Esophagus (tissue), 2 donors: ENCODE measurements at regions not wholly inside any gene's neighbourhood (a gene's known extent, or its start where the extent isn't known, plus 50 kb on each side); places are given as distances from the start of the nearest gene placed in this dataset.

Source experiments
- H3K27ac ChIP-seq, 2 donors: one replicate each; pipeline ENCODE4 v1.5.1; 2013; ENCODE audit warnings: low read depth in 2 of 2, mild to moderate bottlenecking in 2 of 2, inconsistent platforms in 1 of 2, low read length in 1 of 2, moderate library complexity in 1 of 2
- H3K27me3 ChIP-seq, 2 donors: one replicate each; pipeline ENCODE4 v1.6.1; 2013; ENCODE audit warnings: low read length in 2 of 2, control low read depth in 1 of 2, mild to moderate bottlenecking in 1 of 2; ENCODE audit not compliant: insufficient read depth in 2 of 2, control insufficient read depth in 1 of 2
- H3K36me3 ChIP-seq, 2 donors: one replicate each; pipeline ENCODE4 v1.6.1; 2013; ENCODE audit warnings: low read length in 1 of 2; ENCODE audit not compliant: control insufficient read depth in 2 of 2, insufficient read depth in 2 of 2
- H3K4me1 ChIP-seq, 2 donors: one replicate each; pipeline ENCODE4 v1.6.1; 2013; ENCODE audit warnings: low read length in 1 of 2; ENCODE audit not compliant: control insufficient read depth in 2 of 2, insufficient read depth in 2 of 2
- H3K4me3 ChIP-seq, 2 donors: one replicate each; pipeline ENCODE4 v1.5.1; 2013; ENCODE audit warnings: low read length in 2 of 2, mild to moderate bottlenecking in 2 of 2, low read depth in 1 of 2, moderate library complexity in 1 of 2
- H3K9me3 ChIP-seq, 2 donors: one replicate each; pipeline ENCODE4 v1.6.1; 2013; ENCODE audit warnings: mild to moderate bottlenecking in 2 of 2, low read depth in 1 of 2, low read length in 1 of 2, moderate library complexity in 1 of 2; ENCODE audit not compliant: control insufficient read depth in 2 of 2, insufficient read depth in 1 of 2
- WGBS, 2 donors: extraction: QIAGEN DNeasy Blood & Tissue Kit; methylation state at CpG; one replicate each; pipeline ENCODE4 v1.1.7; 2013; 5-methylcytosine and 5-hydroxymethylcytosine counted together
- donor health status: healthy with polysubstance abuse.
- donor health status: Bipolar disorder and iron deficiency.

- no peaks in the 10 kb centered on the region for H3K36me3 ChIP-seq
- no peak overlapping the region for H3K4me3 ChIP-seq
- H3K27me3 ChIP-seq: no peaks in the 10 kb centered on the region
- peak overlapping the region; percentile 86 to 95 for H3K27ac ChIP-seq
- peaks cover 0 to 16% of the 10 kb centered on the region in 2 donors for H3K4me1 ChIP-seq
- H3K9me3 ChIP-seq: no peaks in the 10 kb centered on the region
- 57 to 58% methylated on average over 8 of the region's 8 CpGs for WGBS, 2 donors
These were observed 69.4 kb downstream of the IRF2BPL start for GRCh38 chr14:76958980-76959710.

GRCh38 chr14:76958020-76958979 is 70.2 kb downstream of the IRF2BPL start:
- peaks cover 3 to 20% of the 10 kb centered on the region in 2 donors for H3K4me1 ChIP-seq
- H3K36me3 ChIP-seq: no peaks in the 10 kb centered on the region
- H3K27ac ChIP-seq: peak overlapping the region; percentile 86 to 95
- no peaks in the 10 kb centered on the region for H3K9me3 ChIP-seq
- no peak overlapping the region for H3K4me3 ChIP-seq
- H3K27me3 ChIP-seq: no peaks in the 10 kb centered on the region
- 67 to 68% methylated on average over 11 of the region's 11 CpGs for WGBS, 2 donors

DNA sequence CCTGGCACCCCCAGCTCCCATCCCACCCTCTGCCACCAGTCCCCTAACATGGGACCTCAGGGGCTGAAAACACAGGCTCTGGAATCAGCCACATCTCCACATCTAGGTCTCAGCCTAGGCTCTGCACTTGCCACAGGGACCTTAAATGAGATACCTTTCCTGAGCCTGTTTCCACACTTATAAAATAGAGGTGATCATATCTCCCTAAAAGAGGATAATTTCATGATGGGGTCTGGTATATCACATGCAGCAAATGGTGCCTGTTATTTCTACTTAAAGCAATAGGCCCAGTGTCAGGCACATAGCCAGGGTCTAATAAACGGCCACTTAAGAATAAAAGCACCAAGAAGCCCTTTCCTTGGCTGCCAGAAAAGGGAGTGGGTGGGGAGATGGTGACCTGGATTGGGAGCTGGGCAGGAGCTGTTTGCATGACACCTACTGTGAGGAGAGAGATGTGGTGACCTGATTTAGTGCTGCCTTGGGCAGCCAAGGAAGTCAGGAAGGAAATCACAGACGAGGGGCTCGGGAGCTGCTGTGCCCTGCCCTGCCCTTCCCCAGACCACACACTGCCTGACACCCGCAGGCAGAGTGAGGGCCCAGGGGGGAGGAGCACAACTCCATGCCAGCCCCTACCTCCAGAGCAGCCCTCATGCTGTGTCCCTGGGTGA is 71.2 kb downstream of the IRF2BPL start:
- H3K4me3 ChIP-seq: no peak overlapping the region
- no peaks in the 10 kb centered on the region for H3K27me3 ChIP-seq
- H3K27ac ChIP-seq: peak overlapping the region; percentile 95 to 97
- no peaks in the 10 kb centered on the region for H3K36me3 ChIP-seq
- peaks cover 3 to 21% of the 10 kb centered on the region in 2 donors for H3K4me1 ChIP-seq
- WGBS, 2 donors: 19 to 32% methylated on average over 4 of the region's 4 CpGs
- H3K9me3 ChIP-seq: no peaks in the 10 kb centered on the region

GRCh38 chr14:76956316-76957090 is 72.0 kb downstream of the IRF2BPL start:
- Histone ChIP-seq H3K27ac (peak overlapping the region; percentile 95 to 97), H3K36me3 (no peaks in the 10 kb centered on the region), H3K27me3 (no peaks in the 10 kb centered on the region), H3K9me3 (no peaks in the 10 kb centered on the region), H3K4me1 (peaks cover 3 to 23% of the 10 kb centered on the region in 2 donors), H3K4me3 (peak overlapping the region; percentile 28 to 39)
- 2% methylated on average over 48 of the region's 48 CpGs for WGBS, 2 donors

DNA sequence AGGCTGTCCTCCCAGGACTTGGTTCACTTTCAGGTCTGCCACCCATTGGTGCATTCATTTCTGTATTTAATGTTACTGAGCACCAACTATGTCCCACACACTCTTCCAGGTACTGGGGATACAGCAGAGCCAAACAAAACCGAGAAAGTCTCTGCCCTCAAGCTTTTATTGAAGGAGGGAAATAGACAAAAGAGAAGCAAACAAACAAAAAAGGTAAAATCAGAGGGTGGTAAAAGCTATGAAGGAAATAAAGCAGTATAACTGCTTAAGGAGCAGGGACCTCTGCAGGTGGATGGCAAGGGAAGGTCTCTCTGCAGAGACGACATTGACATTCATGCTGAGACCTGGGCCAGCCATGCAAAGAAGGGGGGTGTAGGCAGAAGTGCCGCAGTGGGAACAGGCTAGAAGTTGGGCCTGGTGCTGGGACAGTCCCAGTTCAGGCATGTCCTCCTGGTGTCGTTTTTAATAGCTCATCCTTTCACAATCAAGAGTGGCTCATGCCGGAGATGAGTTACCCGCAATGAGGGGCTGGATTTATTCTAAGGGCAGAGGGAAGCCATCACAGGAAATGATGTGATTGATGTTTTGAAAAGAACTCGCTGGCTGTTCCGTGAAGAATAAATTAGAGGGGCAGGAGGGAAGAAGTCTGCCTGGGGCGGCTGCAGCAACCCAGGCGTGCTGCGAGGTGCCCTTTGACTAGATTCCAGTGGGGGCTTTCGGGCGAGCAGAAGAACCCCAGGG is 72.8 kb downstream of the IRF2BPL start:
- WGBS, 2 donors: 5 to 10% methylated on average over 13 of the region's 13 CpGs
- Histone ChIP-seq H3K36me3 (no peaks in the 10 kb centered on the region), H3K4me1 (peaks cover 3 to 29% of the 10 kb centered on the region in 2 donors), H3K4me3 (peak overlapping the region in 1 of 2 donors; percentile 28), H3K27ac (peak overlapping the region; percentile 95 to 97), H3K9me3 (no peaks in the 10 kb centered on the region), H3K27me3 (no peaks in the 10 kb centered on the region)

DNA sequence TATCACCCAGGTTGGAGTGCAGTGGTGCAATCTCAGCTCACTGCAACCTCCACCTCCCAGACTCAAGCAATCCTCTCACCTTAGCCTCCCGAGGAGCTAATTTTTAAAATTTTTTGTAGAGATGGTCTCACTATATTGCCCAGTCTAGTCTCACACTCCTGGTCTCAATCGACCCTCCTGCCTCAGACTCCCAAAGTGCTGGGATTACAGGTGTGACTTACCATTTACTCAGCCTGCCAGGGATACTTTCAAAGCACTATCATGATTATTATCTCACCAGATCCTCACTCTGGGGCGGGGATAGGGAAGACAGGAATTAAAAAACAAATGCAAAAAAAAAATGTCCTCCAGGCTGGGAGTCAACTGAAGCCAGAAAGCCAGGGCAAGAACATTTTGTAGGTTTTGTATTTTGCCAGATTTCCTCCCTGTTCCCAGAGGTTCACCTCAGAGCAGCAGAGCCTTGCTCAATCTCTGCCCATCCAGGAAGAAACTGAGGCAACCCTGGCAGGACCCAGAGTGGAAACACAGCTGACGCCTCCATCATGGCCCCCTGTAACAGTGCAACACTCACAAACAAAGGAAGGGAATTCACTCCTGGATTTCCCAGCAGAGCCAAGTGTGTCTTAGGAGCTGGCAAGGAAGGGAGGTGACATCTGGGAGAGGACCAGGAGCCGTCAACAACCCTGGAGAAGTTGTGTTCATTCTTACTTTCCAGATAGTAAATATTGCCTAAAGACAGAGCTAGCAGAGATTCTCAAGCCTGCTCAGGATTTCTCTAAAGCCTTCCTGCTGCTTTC is 73.9 kb downstream of the IRF2BPL start:
- H3K9me3 ChIP-seq: no peaks in the 10 kb centered on the region
- H3K27me3 ChIP-seq: no peaks in the 10 kb centered on the region
- H3K4me3 ChIP-seq: no peak overlapping the region
- peaks cover 6 to 36% of the 10 kb centered on the region in 2 donors for H3K4me1 ChIP-seq
- WGBS, 2 donors: 57 to 59% methylated on average over 5 of the region's 5 CpGs
- H3K27ac ChIP-seq: peak overlapping the region; percentile 95
- no peaks in the 10 kb centered on the region for H3K36me3 ChIP-seq

DNA sequence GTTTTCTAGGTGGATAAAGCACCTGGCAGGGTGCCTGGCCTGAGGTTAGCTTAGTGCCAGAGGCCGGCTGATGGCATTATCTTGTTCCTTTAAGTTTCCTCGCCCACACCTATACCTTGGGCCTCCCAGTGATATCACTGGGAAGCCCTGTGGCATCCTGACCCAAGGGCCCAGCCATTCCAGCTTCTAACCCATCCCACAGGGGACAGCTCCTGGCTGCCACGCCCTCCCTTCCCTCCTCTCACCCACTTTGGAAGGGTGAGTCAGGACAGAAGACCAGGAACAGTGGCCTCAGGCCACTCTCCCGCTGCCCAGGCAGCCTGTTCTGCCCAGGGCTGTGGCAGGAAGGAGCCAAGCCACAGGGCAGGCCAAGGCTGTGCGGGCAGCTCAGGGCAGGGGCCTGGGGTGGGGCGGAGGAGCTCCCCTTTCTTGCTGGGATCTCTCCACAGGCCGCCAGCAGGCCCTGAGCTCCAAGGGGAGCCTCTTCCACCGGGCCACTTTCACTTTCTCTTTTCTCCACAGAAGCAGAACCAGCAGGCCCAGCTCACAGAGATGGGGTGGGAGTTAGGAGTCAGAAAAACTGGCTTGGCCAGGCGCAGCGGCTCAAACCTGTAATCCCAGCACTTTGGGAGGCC is 75.1 kb downstream of the IRF2BPL start:
- H3K36me3 ChIP-seq: no peaks in the 10 kb centered on the region
- peak overlapping the region; percentile 95 to 98 for H3K27ac ChIP-seq
- H3K9me3 ChIP-seq: no peaks in the 10 kb centered on the region
- H3K4me3 ChIP-seq: no peak overlapping the region
- peaks cover 7 to 36% of the 10 kb centered on the region in 2 donors for H3K4me1 ChIP-seq
- H3K27me3 ChIP-seq: no peaks in the 10 kb centered on the region
- WGBS, 2 donors: 16 to 20% methylated on average over 10 of the region's 10 CpGs

DNA sequence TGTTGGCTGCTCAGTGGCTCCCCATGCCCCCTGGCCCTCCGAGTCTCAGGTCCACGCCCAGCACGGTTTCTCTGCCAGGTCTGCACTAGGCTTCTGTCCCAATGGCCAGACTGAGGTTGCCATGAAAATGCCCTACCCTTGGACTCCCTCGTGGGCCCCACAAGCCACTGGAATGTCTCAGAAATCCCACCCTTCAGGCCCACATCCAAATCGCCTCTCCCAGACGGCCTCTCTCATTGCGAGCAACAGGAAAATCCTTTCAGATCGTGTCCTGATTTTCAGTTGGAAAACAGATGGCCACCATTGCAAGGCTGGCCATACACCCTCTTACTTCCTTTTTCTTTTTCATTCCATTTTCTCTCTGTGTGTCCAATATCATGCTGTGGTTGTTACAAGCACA is 77.3 kb downstream of the IRF2BPL start:
- H3K36me3 ChIP-seq: no peaks in the 10 kb centered on the region
- H3K4me3 ChIP-seq: no peak overlapping the region
- H3K4me1 ChIP-seq: peaks cover 10 to 33% of the 10 kb centered on the region in 2 donors
- no peaks in the 10 kb centered on the region for H3K27me3 ChIP-seq
- peak overlapping the region; percentile 65 to 86 for H3K27ac ChIP-seq
- H3K9me3 ChIP-seq: no peaks in the 10 kb centered on the region
- 53 to 54% methylated on average over 8 of the region's 8 CpGs for WGBS, 2 donors
